ENCODE measurements at regions not wholly inside any gene's neighbourhood (a gene's known extent, or its start where the extent isn't known, plus 50 kb on each side); places are given as distances from the start of the nearest gene placed in this dataset.

DNA sequence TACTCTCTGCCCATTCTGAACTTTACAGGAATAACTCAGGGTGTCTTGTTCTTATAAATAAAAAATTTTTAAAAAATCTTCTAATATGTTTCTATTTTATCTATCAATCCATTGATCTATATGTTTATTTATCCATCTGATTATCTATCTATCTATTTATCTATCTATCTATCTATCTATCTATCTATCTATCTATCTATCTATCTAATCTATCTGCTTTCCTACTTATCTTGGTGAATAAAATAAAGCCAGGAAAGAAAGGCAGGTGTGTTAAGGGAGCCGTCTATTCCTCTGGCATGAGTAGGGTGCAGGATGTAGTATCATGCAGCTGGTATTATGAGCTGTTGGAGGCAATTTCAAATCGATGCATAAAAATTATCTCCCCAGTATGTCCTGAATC is 153.0 kb downstream of the FOXA2 start:
- no peak for DNase-seq (ENCODE audit: low spot score)

DNA sequence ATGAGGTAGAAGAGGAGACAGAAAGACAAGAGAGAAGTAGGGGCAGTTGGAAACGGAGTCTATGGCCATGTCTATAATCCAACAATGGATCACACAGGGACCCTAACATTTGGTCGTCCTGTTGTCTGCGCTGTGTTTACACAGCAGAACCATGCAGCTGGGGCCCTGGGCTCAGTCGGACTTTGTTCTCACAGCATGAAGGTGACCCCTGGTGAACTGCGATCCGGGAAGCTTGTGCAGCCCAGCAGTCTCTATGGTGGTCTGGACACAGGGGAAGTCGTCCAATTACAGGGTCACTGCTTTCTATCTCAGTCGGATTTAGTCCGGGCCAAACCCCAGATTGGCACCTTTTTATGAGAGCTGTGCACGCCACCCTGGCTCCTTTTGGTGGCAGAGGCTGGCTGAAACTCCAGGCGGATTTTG is 153.6 kb downstream of the FOXA2 start:
- peak; percentile 80 for DNase-seq (ENCODE audit: low spot score)

DNA sequence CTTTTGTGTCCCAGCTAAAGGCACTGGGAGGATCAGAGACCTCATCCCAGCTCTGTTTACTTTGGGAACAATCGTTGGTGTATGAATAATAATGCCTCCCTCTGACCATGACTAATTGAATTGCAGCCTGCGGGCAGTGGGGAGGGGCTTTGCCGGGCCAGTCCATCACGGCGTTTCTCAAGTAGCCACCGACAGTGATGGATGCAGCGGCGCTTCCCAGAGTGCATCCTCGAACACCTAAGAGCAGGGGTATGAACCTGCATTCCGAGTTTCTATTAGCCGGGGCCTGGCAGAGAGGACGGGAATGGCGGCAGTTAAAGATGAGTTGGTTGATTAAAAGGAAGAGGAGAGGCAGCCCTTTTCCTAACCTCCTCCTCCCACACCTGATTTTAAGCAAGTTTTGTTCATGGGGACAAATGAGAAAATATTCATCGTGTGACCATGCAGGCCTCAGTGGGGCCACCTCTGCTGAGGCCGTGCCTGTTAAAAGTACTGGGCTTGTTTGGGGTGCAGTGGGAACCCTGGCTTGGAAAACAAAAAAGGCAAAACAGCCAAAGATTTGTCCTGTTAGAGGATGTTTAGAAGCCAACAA is 154.1 kb downstream of the FOXA2 start:
- DNase-seq (ENCODE audit: low spot score), result peak; percentile 83

DNA sequence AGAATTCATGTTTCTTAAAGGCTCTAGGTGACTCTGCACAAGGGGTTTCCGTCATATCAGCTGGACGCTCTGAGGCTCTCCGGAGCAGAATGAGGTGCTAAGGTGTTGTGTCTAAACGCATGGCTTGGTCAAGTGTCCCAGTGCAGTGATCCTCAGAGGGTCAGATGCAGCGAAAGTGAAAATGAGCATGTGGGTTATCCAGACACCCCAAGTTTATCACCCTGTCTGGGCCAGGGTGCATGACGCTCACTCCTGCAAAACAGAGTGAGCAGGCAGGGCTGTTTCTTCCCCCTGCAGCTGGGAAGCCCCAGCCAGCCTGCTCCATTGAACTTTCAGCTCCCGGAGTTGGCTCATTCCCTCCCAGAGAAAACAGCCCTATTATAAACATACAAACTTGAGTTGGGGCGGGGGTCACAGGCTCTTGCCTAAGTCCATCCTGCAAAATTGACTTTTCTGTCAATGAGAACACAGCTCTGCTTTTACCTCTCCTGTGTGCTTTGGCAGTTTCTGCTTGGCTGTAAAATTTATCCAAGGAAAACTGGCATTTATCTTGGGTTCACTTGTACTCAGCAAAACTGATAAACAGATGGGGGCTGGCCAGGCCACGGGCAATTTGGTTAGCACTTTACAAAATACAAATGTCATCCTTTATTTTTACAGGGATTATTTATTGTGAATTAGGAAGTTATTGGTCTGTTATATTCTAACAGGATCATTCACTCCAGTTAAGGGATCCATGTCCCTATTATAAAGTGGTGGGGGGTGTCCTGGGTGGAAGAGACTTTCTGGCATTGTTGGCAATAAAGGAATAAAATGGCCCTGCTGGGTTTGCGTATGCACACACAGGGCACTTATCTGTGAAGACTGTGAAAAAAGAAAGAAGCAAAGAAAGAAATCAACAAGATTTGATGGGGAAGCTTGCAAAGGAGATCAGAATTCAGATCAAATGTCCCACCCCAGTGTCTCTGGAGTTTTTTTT is 154.9 kb downstream of the FOXA2 start:
- no peak for DNase-seq (ENCODE audit: low spot score)

DNA sequence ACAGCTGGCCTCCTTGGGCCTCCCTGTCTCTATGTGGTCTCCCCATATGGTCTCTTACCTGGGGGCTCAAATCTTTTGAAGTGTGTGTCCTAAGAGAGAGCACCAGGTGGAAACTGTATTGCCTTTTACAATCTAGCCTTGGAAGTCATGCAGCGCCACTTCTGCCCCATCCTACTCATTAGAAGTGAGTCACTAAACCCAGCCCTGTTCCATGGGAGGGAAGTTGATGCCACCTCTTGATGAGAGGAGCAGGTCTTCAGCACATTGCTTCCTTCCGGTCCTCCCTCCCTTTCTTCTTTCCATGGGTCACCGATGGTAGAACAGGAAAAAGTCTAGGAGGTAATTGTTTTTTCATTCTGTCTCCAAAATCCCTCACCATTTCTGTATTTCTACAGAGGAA is 156.3 kb downstream of the FOXA2 start:
- no peak for DNase-seq (ENCODE audit: low spot score)

DNA sequence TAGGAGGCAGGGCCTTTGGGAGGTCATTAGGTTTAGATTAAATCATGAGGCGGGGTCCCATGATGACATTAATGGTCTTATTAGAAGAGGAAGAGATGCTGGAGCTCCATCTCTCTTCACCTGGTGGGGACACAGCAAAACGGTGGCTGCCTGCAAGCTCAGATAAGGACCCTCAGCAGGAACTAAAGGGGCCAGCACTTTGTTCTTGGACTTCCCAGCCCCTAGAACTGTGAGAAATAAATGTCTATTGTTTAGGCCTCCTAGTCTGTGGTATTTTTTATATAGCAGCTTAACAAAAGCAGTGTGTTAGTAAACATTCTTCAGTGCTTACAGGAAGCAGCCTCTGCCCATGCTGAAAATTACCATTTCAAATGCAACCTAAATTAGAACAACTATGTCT is 157.6 kb downstream of the FOXA2 start:
- no peak for DNase-seq (ENCODE audit: low spot score)

DNA sequence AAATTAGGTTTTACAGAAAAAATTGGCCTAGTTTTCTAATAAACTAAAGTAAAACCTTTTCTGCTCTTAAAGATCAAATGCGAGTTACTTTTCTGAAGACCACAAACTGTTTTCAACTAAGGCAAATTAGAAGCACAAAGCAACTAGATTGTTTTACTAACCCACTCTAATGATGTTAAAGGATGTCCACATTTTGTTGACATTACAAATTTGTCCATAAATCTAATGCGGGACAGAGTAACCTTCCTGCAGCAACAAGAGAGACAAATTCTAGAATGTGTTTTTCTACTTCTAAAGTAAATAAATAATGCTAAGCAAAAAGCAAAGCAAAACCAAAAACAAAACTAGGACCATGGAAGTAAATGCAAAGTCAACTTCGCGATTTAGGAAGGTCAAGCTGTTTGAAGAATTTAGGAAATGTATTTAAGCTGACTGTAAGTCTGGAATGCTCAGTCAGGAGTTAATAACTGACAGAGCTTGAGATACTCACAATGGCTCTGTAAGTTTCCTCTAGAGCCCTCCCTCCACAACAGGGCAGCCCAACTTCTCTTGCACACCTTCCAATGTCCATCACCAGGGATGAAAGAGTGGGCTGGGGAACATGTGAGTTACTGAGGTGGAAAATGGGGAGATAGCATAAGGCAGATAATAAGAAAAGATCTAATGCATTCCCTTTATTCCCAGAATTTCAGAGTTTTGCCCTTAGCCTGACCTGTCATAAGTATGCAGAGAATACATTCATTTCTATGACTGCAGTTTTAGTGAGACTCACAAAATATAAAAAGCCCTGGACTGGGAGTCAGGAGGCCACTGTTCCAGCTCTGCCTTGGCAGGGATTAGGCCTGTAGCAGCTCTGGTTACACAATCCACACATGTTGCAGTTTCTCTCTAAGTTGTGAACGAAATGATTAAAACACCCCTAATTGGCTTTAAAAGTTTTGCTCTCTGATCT is 158.8 kb downstream of the FOXA2 start:
- DNase-seq (ENCODE audit: low spot score), result no peak

DNA sequence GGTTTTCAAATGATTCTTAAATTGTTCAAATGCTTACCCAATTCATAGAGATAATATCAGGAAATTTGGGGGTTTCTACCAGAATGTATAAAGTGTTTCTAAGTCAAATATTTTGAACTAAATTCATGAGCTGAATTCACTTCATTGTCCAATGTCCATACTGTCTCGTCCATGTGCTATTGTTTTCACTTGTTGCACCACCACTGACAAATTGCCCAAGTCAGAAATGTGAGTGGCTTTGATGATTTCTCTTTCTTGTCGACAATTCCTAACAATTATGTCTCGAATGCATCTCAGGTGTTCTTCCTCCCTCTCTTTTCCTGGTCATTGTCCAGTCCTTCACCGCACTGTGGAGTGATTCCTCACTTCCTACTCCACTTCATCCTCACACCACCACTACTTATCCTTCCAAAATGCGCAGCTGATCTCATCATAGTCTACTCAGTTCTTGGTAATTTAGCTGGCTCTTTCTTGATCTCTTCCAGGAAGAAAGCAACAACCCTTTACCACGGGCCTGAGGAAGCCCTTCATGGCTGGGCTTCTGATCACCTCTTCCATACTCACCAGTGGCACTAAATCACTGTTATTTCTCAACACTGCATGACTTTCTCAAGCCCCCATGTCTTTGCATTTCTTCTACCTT is 161.1 kb downstream of the FOXA2 start:
- no peak for DNase-seq (ENCODE audit: low spot score)

DNA sequence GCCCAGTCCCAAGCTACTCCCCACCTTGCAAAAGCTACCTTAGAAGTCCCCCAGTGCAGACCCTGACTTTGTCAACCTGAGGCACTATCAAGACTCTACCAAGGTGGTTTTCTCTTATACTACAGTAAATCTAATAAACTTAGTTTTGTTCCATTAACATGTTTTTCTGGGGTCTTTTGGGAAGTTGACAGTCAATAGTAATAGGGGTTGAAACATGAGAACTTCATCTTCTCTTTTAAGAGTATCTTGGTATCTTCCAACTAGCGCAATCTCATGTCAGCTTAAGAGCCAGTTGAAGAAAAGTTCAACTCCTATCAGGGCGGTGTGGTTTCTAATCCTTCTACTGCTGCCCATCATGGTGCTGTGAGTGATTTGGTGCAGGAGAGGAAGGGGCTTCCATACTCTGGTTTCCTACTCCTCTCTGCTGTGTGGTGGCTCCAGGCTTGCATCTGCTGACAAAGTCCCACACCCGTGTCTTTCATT is 164.2 kb downstream of the FOXA2 start:
- DNase-seq (ENCODE audit: low spot score), result no peak

DNA sequence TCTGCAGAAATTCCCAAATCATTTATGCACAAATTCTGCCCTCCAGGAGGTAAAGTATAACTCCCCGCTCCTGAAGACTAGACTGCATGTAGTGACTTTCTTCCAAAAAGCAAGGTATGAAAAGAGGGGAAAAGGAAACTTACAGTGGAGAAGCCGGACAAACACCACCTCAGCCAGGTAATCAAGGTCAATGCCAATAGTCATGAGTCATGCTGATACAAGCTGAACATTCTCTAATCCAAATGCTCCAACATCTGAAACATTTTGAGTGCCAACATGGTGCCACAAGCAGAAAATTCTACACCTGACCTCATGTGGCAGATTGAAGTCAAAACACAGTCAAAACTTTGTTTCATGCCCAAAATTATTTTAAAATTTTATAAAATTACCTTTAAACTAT is 165.6 kb downstream of the FOXA2 start:
- DNase-seq (ENCODE audit: low spot score), result no peak

DNA sequence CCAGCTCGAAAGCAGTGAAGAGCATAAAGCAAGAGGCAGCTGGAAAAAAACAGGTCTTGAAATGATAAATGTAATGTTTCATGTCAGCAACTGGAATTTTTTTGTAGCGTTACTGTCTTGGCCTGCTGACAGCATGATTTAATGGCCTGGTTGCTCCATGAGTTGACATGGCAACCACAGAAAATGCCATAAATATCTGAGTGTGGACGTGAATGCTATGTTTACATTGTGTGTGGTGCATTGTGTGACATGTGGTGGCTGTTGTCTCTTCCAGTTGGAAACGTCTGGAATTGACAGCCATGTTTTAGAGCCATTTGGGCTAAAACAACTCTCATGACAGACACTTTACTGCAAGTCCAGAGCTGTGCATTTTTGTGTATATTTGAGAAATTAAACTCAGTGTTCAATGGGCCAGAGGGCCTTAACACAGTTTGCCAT is 170.0 kb downstream of the FOXA2 start:
- no peak for DNase-seq (ENCODE audit: low spot score)

DNA sequence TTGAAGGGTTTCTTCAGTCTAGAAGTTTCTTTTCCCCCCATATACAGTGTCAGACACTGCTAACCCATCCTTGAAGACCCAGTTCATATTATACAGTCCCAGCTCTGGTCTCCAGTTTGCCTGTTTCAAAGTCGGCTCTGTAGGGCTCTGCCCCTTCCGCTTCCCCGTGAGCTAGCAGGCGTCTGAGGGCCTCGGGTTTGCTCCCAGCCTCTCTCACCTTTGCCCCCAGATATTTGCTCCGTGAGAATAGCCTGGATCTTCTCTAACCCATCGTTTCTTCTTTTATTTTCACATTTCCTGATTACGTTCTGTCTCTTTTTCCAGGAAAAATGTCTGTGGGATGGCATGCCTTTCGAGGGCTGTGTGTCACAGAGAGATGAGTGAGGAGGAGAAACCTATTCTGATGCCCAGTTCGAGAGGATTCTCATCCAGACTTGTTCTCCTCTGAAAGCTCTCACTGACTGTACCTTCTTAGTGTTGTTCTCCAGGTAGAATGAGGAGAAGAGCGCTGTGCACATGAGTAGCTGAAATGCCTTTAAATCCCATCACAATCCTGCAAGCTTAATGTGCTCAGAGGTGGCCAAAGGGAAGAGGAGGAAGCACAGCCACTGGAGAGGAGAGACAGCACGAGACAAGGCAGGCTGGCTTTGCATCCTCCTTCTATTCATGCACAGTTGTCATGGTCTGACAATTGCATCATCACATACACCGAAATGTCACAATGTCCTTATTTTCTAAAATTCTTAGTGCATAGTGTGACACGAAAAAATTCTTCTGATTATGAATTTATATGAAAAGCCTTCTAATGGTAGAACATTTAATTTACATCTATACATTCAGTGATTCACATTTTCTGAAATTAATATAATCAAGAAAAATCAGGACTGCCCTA is 171.1 kb downstream of the FOXA2 start:
- DNase-seq (ENCODE audit: low spot score), result no peak

DNA sequence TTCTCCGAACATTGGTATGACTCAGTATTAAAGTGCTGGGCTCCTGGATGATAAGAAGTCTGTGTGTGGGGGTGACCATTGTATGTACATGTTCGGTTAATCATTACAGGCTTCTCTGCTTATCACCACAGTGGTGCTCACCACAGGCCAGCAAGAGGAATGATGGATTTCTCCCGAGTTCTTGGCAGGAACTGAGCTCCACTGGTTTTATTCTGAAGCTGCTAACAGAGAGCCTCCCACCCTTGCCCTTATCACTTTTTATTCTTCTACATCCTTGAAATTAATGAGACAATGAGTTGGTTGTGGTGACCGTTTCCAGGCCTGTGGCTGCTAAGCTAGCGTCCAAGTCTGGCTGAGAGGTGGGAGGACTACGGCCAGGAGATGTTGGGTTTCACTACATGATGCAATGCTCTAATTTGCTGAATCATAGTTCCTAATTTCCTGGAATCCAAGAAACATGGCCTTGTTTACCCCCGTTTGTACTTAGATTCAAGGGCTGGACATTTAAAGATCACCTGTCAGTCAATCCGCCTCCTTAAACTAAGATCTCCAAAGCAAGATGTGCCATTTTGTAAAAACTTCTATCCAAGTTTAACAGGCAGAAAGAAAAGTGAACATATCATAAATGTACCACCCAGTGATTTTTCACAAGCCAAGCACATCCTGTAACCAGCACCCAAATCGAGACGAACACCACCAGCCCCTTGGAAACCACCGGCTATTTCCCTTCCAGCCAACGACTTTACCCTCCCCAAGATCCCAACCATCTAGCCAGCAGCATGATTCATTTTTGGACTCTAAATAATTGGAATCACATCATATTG is 172.5 kb downstream of the FOXA2 start:
- DNase-seq (ENCODE audit: low spot score), result no peak

DNA sequence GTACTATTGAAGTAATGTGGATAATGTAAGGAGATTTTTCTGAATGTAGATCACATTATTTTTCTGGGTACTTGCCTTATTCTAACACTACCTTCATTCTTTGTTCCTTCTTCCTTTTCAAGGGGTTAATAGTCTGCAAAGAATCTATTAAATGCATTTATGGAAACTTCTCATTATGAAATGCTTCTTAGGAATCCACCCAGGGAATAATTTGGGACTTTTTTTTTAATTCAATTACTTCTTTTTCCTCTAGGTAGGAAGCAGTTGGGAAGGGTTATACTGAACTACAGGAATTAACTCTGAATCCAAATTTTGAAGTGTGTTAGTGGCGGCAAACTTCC is 173.1 kb downstream of the FOXA2 start:
- DNase-seq (ENCODE audit: low spot score), result no peak

DNA sequence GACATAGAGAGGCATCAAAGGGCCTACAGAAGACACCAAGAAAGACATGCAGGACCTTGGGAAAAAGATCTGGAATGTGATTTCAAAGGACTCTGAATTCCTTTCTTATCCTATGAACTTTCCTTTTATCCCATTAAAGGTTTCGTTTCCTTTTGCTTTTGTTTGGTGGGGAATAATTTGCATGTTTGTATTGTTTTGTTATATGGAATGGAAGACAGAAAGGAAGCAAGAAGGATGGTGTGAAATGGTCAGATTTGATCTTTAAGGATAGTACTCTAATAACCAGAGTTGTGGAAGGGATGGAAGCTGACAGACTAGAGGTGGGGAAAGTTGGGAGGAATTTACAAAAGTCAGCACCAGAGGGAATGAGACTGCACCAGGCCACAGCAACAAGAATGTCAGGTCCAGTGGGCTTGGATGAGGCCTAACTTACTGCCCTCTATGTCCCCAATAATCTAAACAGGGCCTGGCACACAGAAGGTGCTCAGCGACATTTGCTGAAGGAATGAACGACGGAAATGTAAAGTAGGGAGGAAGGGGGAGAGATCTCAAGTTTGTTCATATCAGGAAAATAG is 173.7 kb downstream of the FOXA2 start:
- no peak for DNase-seq (ENCODE audit: low spot score)

DNA sequence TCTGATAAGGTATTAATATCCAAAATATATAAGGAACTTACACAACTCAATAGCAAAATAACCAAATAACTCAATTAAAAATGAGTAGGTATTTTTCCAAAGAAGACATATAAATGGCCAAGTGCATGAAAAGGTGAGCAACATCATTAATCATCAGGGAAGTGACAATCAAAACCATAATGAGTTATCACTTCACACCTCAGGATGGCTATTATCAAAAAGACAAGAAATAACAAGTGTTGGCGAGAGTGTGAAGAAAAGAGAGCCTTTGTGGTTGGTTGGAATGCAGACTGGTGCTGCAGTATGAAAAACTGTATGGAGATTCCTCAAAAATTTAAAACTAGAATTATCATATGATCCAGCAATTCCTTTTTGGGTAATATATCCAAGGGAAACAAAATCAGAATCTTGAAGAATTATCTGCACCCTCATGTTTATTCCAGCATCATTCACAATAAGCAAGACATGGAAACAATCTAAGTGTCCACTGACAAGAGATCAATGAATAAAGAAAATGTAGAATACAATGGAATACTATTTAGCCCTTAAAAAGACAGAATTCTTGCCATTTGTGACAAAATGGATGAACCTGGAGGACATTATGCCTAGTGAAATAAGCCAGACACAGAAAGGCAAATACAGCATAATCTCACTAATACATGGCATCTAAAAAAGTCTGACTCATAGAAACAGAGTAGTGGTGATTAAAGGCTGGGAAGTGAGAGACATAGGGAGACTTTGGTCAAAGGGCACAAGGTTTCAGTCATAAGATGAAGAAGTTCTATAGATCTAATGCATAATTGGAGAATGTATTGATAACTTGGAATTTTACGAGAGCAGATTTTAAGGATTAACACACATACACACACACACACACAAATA is 175.6 kb downstream of the FOXA2 start:
- DNase-seq (ENCODE audit: low spot score), result no peak

DNA sequence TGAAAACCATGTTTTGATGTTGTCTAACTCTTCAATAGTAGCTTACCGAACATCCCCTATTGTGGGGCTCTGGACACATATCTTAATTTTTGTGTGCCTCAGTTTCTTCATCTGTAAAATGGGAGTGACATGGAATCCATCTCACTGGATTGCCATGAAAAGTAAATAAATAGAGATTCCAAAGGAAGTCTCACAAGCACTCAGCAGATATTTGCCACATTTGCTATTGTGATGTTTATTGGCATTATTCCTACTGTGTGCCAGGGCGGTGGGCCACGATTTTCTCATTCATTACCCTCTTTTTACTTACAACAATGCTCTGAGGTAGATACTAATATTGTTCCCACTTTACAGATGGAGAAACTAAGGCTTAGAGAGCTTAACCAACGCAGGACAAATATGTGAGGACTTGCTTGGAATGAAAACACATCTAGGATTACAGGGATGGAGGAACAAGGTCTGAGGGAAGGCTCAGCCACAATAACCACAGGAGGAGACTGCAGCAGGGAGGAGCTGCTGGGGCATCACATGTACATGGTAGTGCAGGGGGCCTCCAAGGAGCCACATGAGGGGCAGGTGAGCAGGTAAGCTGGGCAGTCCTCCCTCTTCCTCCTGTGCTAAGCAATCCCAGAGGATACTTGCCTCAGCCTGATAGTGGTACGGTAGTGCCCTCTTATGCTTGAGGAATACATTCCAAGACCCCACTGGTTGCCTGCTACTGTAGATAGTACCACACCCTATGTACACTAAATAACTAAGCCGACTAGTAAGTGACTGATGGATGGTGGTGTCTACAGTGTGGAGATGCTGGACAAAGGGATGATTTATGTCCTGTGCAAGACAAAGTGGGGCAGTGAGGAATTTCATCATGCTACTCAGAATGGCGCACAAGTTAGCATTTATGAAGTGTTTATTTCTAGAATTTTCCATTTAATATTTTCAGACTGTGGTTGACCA is 176.9 kb downstream of the FOXA2 start:
- no peak for DNase-seq (ENCODE audit: low spot score)

Data from ecto neural progenitor cell (in vitro differentiated cells).